ENCODE measurements at regions not wholly inside any gene's neighbourhood (a gene's known extent, or its start where the extent isn't known, plus 50 kb on each side); places are given as distances from the start of the nearest gene placed in this dataset.
"Not testable (repeated sequence)": the region's sequence is repeated elsewhere in the genome, so short reads cannot be mapped to it uniquely, and the experiment has no call there.

- no peaks in the 10 kb centered on the region for H3K4me1 Mint-ChIP-seq (ENCODE audit: low read depth)
- H3K36me3 Mint-ChIP-seq (ENCODE audit: insufficient read depth), result no peaks in the 10 kb centered on the region
- peaks cover 2% of the 10 kb centered on the region for H3K27me3 Mint-ChIP-seq (ENCODE audit: low read depth)
- H3K4me3 Mint-ChIP-seq, result no peak overlapping the region
- H3K9me3 Mint-ChIP-seq, result no peaks in the 10 kb centered on the region
- ATAC-seq, result no peak
- no peak for DNase-seq
These were observed 236.1 kb upstream of the MEIS1 start for GRCh38 chr2:66198873-66199272.

DNA sequence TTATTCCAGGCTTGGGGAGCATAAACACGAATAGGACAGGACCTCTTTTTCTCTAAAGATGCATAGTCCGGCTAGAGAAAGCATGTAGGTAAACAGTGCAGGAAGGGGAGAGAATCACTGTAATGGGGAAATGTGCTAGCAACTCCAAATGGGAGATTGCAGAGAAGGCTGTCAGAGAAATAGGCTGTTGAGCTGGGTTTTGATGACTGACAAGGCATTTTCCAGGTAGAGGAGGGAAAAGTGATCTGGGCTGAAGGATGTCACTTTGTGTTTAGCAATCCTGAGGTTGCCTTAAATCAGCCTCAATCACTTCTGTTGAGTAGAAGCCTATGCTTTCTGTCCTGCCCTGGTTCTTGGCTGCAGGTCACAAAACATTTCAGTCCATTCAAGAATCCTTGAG lies 242.0 kb upstream of the MEIS1 start:
- ATAC-seq (no peak), DNase-seq (no peak)
- H3K27me3 Mint-ChIP-seq (ENCODE audit: low read depth), result no peaks in the 10 kb centered on the region
- no peak overlapping the region for H3K4me3 Mint-ChIP-seq
- H3K9me3 Mint-ChIP-seq, result no peaks in the 10 kb centered on the region
- no peaks in the 10 kb centered on the region for H3K36me3 Mint-ChIP-seq (ENCODE audit: insufficient read depth)
- H3K4me1 Mint-ChIP-seq (ENCODE audit: low read depth), result no peaks in the 10 kb centered on the region

DNA sequence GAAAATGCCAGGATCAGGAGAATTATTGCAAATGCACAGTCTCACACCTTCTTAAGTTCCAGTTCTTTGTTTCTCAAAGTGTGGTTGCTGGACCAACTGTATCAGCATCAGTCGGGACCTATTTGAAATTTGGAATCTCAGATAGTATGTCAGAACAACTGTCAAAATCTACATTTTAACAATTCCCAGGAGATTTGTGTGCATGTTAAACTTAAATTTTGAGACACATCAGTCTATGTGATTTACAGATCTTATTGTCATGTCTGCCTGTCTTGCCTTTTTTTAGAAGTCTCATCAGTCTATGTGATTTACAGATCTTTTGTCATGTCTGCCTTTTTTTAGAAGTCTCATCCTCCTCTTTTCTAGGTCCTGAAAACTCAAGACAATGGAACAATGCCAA lies 243.6 kb upstream of the MEIS1 start:
- ATAC-seq, result no peak
- no peak overlapping the region for H3K4me3 Mint-ChIP-seq
- no peaks in the 10 kb centered on the region for H3K36me3 Mint-ChIP-seq (ENCODE audit: insufficient read depth)

DNA sequence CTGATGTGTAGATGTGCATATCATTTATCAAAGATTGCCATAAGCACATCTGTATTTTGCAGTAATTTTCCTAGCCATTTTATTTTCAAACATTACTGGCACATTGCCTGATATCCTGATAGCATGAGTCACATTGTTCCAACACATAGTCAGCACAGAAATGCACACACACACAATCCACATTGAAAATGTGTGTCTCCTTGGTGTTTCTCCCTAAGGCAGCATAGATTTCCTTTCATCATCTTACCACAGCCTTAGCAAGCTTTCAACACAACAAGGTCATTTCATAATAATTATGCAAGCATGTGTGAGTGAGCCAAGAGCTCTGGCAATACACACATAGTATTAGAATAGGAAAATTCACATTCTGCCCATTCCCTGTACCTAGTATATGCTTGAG lies 245.4 kb upstream of the MEIS1 start:
- Mint-ChIP-seq H3K4me3 (no peak overlapping the region), H3K36me3 (ENCODE audit: insufficient read depth) (no peaks in the 10 kb centered on the region), H3K4me1 (ENCODE audit: low read depth) (no peaks in the 10 kb centered on the region), H3K9me3 (no peaks in the 10 kb centered on the region), H3K27me3 (ENCODE audit: low read depth) (no peaks in the 10 kb centered on the region)
- DNase-seq, result no peak
- ATAC-seq, result no peak

More for the DNA sequence above, 243.6 kb upstream of the MEIS1 start:
- Mint-ChIP-seq H3K9me3 (no peaks in the 10 kb centered on the region), H3K4me1 (ENCODE audit: low read depth) (no peaks in the 10 kb centered on the region), H3K27me3 (ENCODE audit: low read depth) (no peaks in the 10 kb centered on the region)
- DNase-seq, result no peak

GRCh38 chr2:66186537-66186936 lies 248.4 kb upstream of the MEIS1 start:
- Mint-ChIP-seq H3K4me1 (ENCODE audit: low read depth) (no peaks in the 10 kb centered on the region), H3K27me3 (ENCODE audit: low read depth) (no peaks in the 10 kb centered on the region), H3K4me3 (no peak overlapping the region), H3K36me3 (ENCODE audit: insufficient read depth) (no peaks in the 10 kb centered on the region), H3K9me3 (no peaks in the 10 kb centered on the region)
- DNase-seq (no peak), ATAC-seq (no peak)

DNA sequence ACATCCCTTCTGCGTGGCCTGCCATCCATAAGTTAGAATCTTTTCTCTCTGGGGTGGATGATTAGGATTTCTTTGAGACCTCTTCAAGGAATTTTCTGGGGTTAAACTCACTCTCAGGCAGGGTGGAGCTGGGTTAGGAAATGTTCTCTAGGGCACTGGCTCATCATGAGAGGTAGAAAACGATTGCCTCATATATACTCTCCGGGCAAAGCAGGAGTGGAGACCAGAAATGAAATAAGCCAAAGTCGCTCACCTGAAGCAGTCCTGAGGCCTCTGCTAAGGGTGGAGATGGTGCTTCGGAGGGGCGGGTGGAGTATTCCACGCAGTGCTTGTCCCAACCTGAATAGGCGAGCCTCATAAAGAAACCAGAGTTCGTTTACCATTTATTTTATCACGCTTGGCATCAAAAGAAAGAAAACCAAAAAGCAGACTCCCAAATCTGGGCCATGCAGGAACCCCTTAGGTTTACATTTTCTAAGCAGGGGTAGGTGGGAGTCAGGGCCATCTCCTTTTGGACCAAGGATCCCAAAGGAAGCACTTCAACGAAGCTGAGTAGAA lies 249.3 kb upstream of the MEIS1 start:
- no peak overlapping the region for H3K4me3 Mint-ChIP-seq
- no peaks in the 10 kb centered on the region for H3K27me3 Mint-ChIP-seq (ENCODE audit: low read depth)
- DNase-seq (no peak), ATAC-seq (no peak)
- H3K36me3 Mint-ChIP-seq (ENCODE audit: insufficient read depth), result no peaks in the 10 kb centered on the region
- no peaks in the 10 kb centered on the region for H3K9me3 Mint-ChIP-seq
- no peaks in the 10 kb centered on the region for H3K4me1 Mint-ChIP-seq (ENCODE audit: low read depth)

DNA sequence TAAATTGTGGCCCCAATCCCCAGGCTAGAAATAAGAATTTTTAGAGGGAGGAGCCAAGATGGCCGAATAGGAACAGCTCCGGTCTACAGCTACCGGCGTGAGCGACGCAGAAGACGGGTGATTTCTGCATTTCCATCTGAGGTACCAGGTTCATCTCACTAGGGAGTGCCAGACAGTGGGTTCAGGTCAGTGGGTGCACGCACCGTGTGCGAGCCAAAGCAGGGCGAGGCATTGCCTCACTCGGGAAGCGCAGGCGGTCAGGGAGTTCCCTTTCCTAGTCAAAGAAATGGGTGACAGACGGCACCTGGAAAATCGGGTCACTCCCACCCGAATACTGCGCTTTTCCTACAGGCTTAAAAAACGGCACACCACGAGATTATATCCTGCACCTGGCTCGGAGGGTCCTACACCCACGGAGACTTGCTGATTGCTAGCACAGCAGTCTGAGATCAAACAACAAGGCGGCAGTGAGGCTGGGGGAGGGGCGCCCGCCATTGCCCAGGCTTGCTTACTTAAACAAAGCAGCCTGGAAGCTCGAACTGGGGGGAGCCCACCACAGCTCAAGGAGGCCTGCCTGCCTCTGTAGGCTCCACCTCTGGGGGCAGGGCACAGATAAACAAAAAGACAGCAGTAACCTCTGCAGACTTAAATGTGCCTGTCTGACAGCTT lies 257.7 kb upstream of the MEIS1 start:
- not testable (repeated sequence) for H3K36me3 Mint-ChIP-seq (ENCODE audit: insufficient read depth); H3K4me1 Mint-ChIP-seq (ENCODE audit: low read depth); H3K27me3 Mint-ChIP-seq (ENCODE audit: low read depth); DNase-seq; H3K9me3 Mint-ChIP-seq; ATAC-seq; H3K4me3 Mint-ChIP-seq

- DNase-seq (no peak), ATAC-seq (no peak)
- H3K4me1 Mint-ChIP-seq (ENCODE audit: low read depth), result no peaks in the 10 kb centered on the region
- no peaks in the 10 kb centered on the region for H3K9me3 Mint-ChIP-seq
- no peaks in the 10 kb centered on the region for H3K27me3 Mint-ChIP-seq (ENCODE audit: low read depth)
- no peaks in the 10 kb centered on the region for H3K36me3 Mint-ChIP-seq (ENCODE audit: insufficient read depth)
- no peak overlapping the region for H3K4me3 Mint-ChIP-seq
These were observed 260.4 kb upstream of the MEIS1 start for GRCh38 chr2:66174491-66174890.

- ATAC-seq (no peak), DNase-seq (no peak)
- Mint-ChIP-seq H3K4me3 (no peak overlapping the region), H3K36me3 (ENCODE audit: insufficient read depth) (no peaks in the 10 kb centered on the region), H3K27me3 (ENCODE audit: low read depth) (no peaks in the 10 kb centered on the region), H3K4me1 (ENCODE audit: low read depth) (no peaks in the 10 kb centered on the region), H3K9me3 (no peaks in the 10 kb centered on the region)
These were observed 261.3 kb upstream of the MEIS1 start for GRCh38 chr2:66173645-66174044.

- DNase-seq (no peak), ATAC-seq (no peak)
- Mint-ChIP-seq H3K27me3 (ENCODE audit: low read depth) (no peaks in the 10 kb centered on the region), H3K9me3 (no peaks in the 10 kb centered on the region), H3K36me3 (ENCODE audit: insufficient read depth) (no peaks in the 10 kb centered on the region), H3K4me1 (ENCODE audit: low read depth) (no peaks in the 10 kb centered on the region), H3K4me3 (no peak overlapping the region)
These were observed 263.4 kb upstream of the MEIS1 start for GRCh38 chr2:66171530-66171929.

- ATAC-seq (no peak), DNase-seq (no peak)
- no peak overlapping the region for H3K4me3 Mint-ChIP-seq
These were observed 264.1 kb upstream of the MEIS1 start for GRCh38 chr2:66170744-66171330.

GRCh38 chr2:66169076-66169475 lies 265.8 kb upstream of the MEIS1 start:
- no peak overlapping the region for H3K4me3 Mint-ChIP-seq
- no peaks in the 10 kb centered on the region for H3K27me3 Mint-ChIP-seq (ENCODE audit: low read depth)
- ATAC-seq (no peak), DNase-seq (no peak)
- H3K4me1 Mint-ChIP-seq (ENCODE audit: low read depth), result no peaks in the 10 kb centered on the region
- no peaks in the 10 kb centered on the region for H3K36me3 Mint-ChIP-seq (ENCODE audit: insufficient read depth)
- H3K9me3 Mint-ChIP-seq, result peaks cover 4% of the 10 kb centered on the region

More at GRCh38 chr2:66170744-66171330, 264.1 kb upstream of the MEIS1 start:
- Mint-ChIP-seq H3K9me3 (no peaks in the 10 kb centered on the region), H3K4me1 (ENCODE audit: low read depth) (no peaks in the 10 kb centered on the region), H3K36me3 (ENCODE audit: insufficient read depth) (no peaks in the 10 kb centered on the region), H3K27me3 (ENCODE audit: low read depth) (no peaks in the 10 kb centered on the region)

- Mint-ChIP-seq H3K9me3 (peaks cover 4% of the 10 kb centered on the region), H3K4me1 (ENCODE audit: low read depth) (no peaks in the 10 kb centered on the region), H3K4me3 (no peak overlapping the region), H3K27me3 (ENCODE audit: low read depth) (no peaks in the 10 kb centered on the region), H3K36me3 (ENCODE audit: insufficient read depth) (no peaks in the 10 kb centered on the region)
- no peak for DNase-seq
- ATAC-seq, result no peak
These were observed 270.5 kb upstream of the MEIS1 start for GRCh38 chr2:66164470-66164869.

- no peak overlapping the region for H3K4me3 Mint-ChIP-seq
These were observed 278.8 kb upstream of the MEIS1 start for GRCh38 chr2:66156171-66156570.

DNA sequence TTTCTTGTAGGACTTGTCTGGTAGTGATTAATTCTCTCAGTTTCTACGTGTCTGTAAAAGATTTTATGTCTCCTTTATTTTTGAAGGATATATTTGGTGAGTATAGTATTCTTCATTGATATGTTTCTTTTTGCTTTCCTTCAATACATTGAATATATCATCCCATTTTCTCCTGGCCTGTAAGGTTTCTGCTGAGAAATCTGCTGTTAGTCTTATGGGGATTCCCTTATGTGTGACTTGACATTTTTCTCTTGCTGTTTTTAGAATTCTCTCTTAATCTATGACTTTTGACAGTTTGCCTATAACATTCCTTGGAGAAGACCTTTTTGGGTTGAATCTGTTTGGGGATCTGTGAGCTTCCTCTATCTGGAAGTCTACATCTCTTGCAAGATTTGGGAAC lies 281.0 kb upstream of the MEIS1 start:
- ATAC-seq (no peak), DNase-seq (no peak)
- peaks cover 34% of the 10 kb centered on the region for H3K9me3 Mint-ChIP-seq
- no peaks in the 10 kb centered on the region for H3K36me3 Mint-ChIP-seq (ENCODE audit: insufficient read depth)
- H3K27me3 Mint-ChIP-seq (ENCODE audit: low read depth), result no peaks in the 10 kb centered on the region
- H3K4me1 Mint-ChIP-seq (ENCODE audit: low read depth), result no peaks in the 10 kb centered on the region
- H3K4me3 Mint-ChIP-seq, result no peak overlapping the region

More at GRCh38 chr2:66156171-66156570, 278.8 kb upstream of the MEIS1 start:
- no peak for DNase-seq
- no peaks in the 10 kb centered on the region for H3K27me3 Mint-ChIP-seq (ENCODE audit: low read depth)
- H3K36me3 Mint-ChIP-seq (ENCODE audit: insufficient read depth), result no peaks in the 10 kb centered on the region
- ATAC-seq, result no peak
- H3K4me1 Mint-ChIP-seq (ENCODE audit: low read depth), result no peaks in the 10 kb centered on the region
- peaks cover 37% of the 10 kb centered on the region for H3K9me3 Mint-ChIP-seq
